Trophoblast cell (in vitro differentiated cells and primary cell): ENCODE measurements at regions not wholly inside any gene's neighbourhood (a gene's known extent, or its start where the extent isn't known, plus 50 kb on each side); places are given as distances from the start of the nearest gene placed in this dataset.

Source experiments
- DNase-seq, 2 donors: peaks; one replicate each; pipeline ENCODE4 v3.0.0-alpha.2; 2016
- H2AFZ ChIP-seq: 2 replicates; pipeline ENCODE4 v1.6.1; 2013; ENCODE audit warnings: low read length, moderate library complexity, mild to moderate bottlenecking; ENCODE audit not compliant: insufficient read depth, poor library complexity
- H2AK5ac ChIP-seq: 2 replicates; pipeline ENCODE4 v1.6.1; 2013; ENCODE audit warnings: mild to moderate bottlenecking, low read length
- H2BK120ac ChIP-seq: 2 replicates; pipeline ENCODE4 v1.6.1; 2013; ENCODE audit warnings: low read length, mild to moderate bottlenecking, moderate library complexity; ENCODE audit not compliant: insufficient read depth, poor library complexity
- H2BK12ac ChIP-seq: 2 replicates; pipeline ENCODE4 v1.6.1; 2013; ENCODE audit warnings: mild to moderate bottlenecking, low read length, moderate library complexity
- H2BK5ac ChIP-seq: 2 replicates; pipeline ENCODE4 v1.6.1; 2013; ENCODE audit warnings: low read length, low read depth, moderate library complexity, mild to moderate bottlenecking; ENCODE audit not compliant: poor library complexity
- H3K14ac ChIP-seq: 2 replicates; pipeline ENCODE4 v1.6.1; 2013; ENCODE audit warnings: mild to moderate bottlenecking, low read length
- H3K18ac ChIP-seq: 2 replicates; pipeline ENCODE4 v1.6.1; 2013; ENCODE audit warnings: mild to moderate bottlenecking, low read length
- H3K23ac ChIP-seq: 2 replicates; pipeline ENCODE4 v1.6.1; 2013; ENCODE audit warnings: low read length
- H3K27ac ChIP-seq: 2 replicates; pipeline ENCODE4 v1.5.1; 2013; ENCODE audit warnings: low read depth, mild to moderate bottlenecking, inconsistent platforms, low read length, moderate library complexity
- H3K27me3 ChIP-seq: 2 replicates; pipeline ENCODE4 v1.6.1; 2013; ENCODE audit warnings: inconsistent platforms, mild to moderate bottlenecking, low read length, moderate library complexity; ENCODE audit not compliant: insufficient read depth
- H3K36me3 ChIP-seq, 2 experiments: 1 replicate in 1 of 2; 2 replicates in 1 of 2; pipeline ENCODE4 v1.6.1; 2013; ENCODE audit warnings: low read length in 2 of 2, mild to moderate bottlenecking in 2 of 2, moderate library complexity in 1 of 2; ENCODE audit not compliant: insufficient read depth in 2 of 2, control insufficient read depth in 1 of 2
- H3K4ac ChIP-seq: 2 replicates; pipeline ENCODE4 v1.6.1; 2013; ENCODE audit warnings: low read depth, mild to moderate bottlenecking, low read length, moderate library complexity
- H3K4me1 ChIP-seq, 2 experiments: 1 replicate in 1 of 2; 2 replicates in 1 of 2; pipeline ENCODE4 v1.6.1; 2013; ENCODE audit warnings: low read length in 2 of 2, mild to moderate bottlenecking in 2 of 2, moderate library complexity in 1 of 2; ENCODE audit not compliant: insufficient read depth in 2 of 2, control insufficient read depth in 1 of 2
- H3K4me2 ChIP-seq: 2 replicates; pipeline ENCODE4 v1.6.1; 2013; ENCODE audit warnings: inconsistent platforms, mild to moderate bottlenecking, low read length, moderate library complexity
- H3K4me3 ChIP-seq: 2 replicates; pipeline ENCODE4 v1.5.1; 2013; ENCODE audit warnings: mild to moderate bottlenecking, low read depth, low read length, inconsistent platforms
- H3K79me1 ChIP-seq: one replicate; pipeline ENCODE4 v1.6.1; 2013; ENCODE audit warnings: low read length
- H3K79me2 ChIP-seq: 2 replicates; pipeline ENCODE4 v1.6.1; 2013; ENCODE audit warnings: low read length, mild to moderate bottlenecking; ENCODE audit not compliant: control insufficient read depth, insufficient read depth, poor library complexity
- H3K9ac ChIP-seq: 2 replicates; pipeline ENCODE4 v1.6.1; 2013; ENCODE audit warnings: mild to moderate bottlenecking, low read length
- H3K9me3 ChIP-seq: 2 replicates; pipeline ENCODE4 v1.6.1; 2013; ENCODE audit warnings: low read depth, mild to moderate bottlenecking, control low read depth, inconsistent platforms, low read length; ENCODE audit not compliant: insufficient read depth
- H4K12ac ChIP-seq: 2 replicates; pipeline ENCODE4 v1.6.1; 2013; ENCODE audit warnings: low read depth, mild to moderate bottlenecking, low read length, moderate library complexity
- H4K8ac ChIP-seq: 2 replicates; pipeline ENCODE4 v1.6.1; 2013; ENCODE audit warnings: low read depth, mild to moderate bottlenecking, low read length, moderate library complexity
- H4K91ac ChIP-seq: one replicate; pipeline ENCODE4 v1.6.1; 2013; ENCODE audit warnings: low read depth, mild to moderate bottlenecking, low read length, moderate library complexity
- WGBS: extraction: QIAGEN DNeasy Blood & Tissue Kit; methylation state at CpG from one replicate; pipeline ENCODE4 v1.1.7; 2013; ENCODE audit warnings: missing lambda C conversion rate; ENCODE audit not compliant: insufficient read length, insufficient coverage; ENCODE audit errors: extremely low coverage; 5-methylcytosine and 5-hydroxymethylcytosine counted together

GRCh38 chr1:5141750-5142149 is 487.3 kb downstream of the AJAP1 start:
- Histone ChIP-seq H3K4me2 (no peak overlapping the region), H3K27me3 (no peaks in the 10 kb centered on the region), H3K18ac (no peak overlapping the region), H3K79me1 (no peaks in the 10 kb centered on the region), H3K9me3 (no peaks in the 10 kb centered on the region), H2BK12ac (no peak overlapping the region), H4K8ac (no peak overlapping the region), H2BK5ac (no peak overlapping the region), H2AK5ac (no peak overlapping the region), H3K36me3 (no peaks in the 10 kb centered on the region), H3K79me2 (no peaks in the 10 kb centered on the region), H3K14ac (no peak overlapping the region), H3K4me3 (no peak overlapping the region), H3K9ac (no peak overlapping the region), H2BK120ac (no peak overlapping the region), H3K4ac (no peak overlapping the region), H4K91ac (no peak overlapping the region), H2AFZ (no peak overlapping the region), H3K27ac (no peak overlapping the region), H4K12ac (no peak overlapping the region), H3K4me1 (peaks cover 0 to 3% of the 10 kb centered on the region in 2 experiments), H3K23ac (no peak overlapping the region)
- no peak for DNase-seq
- no CpG with 5 or more reads among the region's 4 CpGs for WGBS

- Histone ChIP-seq H3K4me3 (no peak overlapping the region), H3K14ac (no peak overlapping the region), H2BK120ac (no peak overlapping the region), H3K4me2 (no peak overlapping the region), H3K23ac (no peak overlapping the region), H3K27ac (no peak overlapping the region), H2AK5ac (no peak overlapping the region), H3K79me2 (no peaks in the 10 kb centered on the region), H3K9ac (no peak overlapping the region), H3K18ac (no peak overlapping the region), H3K27me3 (no peaks in the 10 kb centered on the region), H3K36me3 (no peaks in the 10 kb centered on the region), H2BK12ac (no peak overlapping the region), H3K9me3 (no peaks in the 10 kb centered on the region), H4K12ac (no peak overlapping the region), H4K91ac (no peak overlapping the region), H3K4ac (no peak overlapping the region), H2AFZ (no peak overlapping the region), H3K4me1 (peaks cover 0 to under 1% of the 10 kb centered on the region in 2 experiments), H2BK5ac (no peak overlapping the region), H4K8ac (no peak overlapping the region), H3K79me1 (no peaks in the 10 kb centered on the region)
- DNase-seq: no peak
- WGBS: no CpG with 5 or more reads among the region's 1 CpG
Measured at GRCh38 chr1:5140962-5141361, 486.6 kb downstream of the AJAP1 start.

GRCh38 chr1:5140136-5140535 is 485.7 kb downstream of the AJAP1 start:
- no CpG with 5 or more reads among the region's 5 CpGs for WGBS

GRCh38 chr1:5129746-5130355 is 475.4 kb downstream of the AJAP1 start:
- DNase-seq: no peak
- Histone ChIP-seq H3K4me3 (no peak overlapping the region), H4K8ac (no peak overlapping the region), H3K4ac (no peak overlapping the region), H3K4me1 (no peaks in the 10 kb centered on the region), H3K14ac (no peak overlapping the region), H2AK5ac (no peak overlapping the region), H3K79me1 (no peaks in the 10 kb centered on the region), H3K79me2 (no peaks in the 10 kb centered on the region), H3K27me3 (no peaks in the 10 kb centered on the region), H4K12ac (no peak overlapping the region), H3K9me3 (no peaks in the 10 kb centered on the region), H2BK5ac (no peak overlapping the region), H3K18ac (no peak overlapping the region), H2BK120ac (no peak overlapping the region), H3K4me2 (no peak overlapping the region), H3K9ac (no peak overlapping the region), H3K27ac (no peak overlapping the region), H2BK12ac (no peak overlapping the region), H2AFZ (no peak overlapping the region), H3K36me3 (no peaks in the 10 kb centered on the region), H3K23ac (no peak overlapping the region), H4K91ac (no peak overlapping the region)
- WGBS: no CpG with 5 or more reads among the region's 1 CpG

More at GRCh38 chr1:5140136-5140535, 485.7 kb downstream of the AJAP1 start:
- H3K27me3 ChIP-seq: no peaks in the 10 kb centered on the region
- H3K4me1 ChIP-seq: no peaks in the 10 kb centered on the region
- H4K8ac ChIP-seq: no peak overlapping the region
- no peaks in the 10 kb centered on the region for H3K79me2 ChIP-seq
- H3K14ac ChIP-seq: no peak overlapping the region
- H2AFZ ChIP-seq: no peak overlapping the region
- H2BK12ac ChIP-seq: no peak overlapping the region
- H3K4me2 ChIP-seq: no peak overlapping the region
- H3K4ac ChIP-seq: no peak overlapping the region
- no peaks in the 10 kb centered on the region for H3K79me1 ChIP-seq
- no peak overlapping the region for H3K4me3 ChIP-seq
- H3K9me3 ChIP-seq: no peaks in the 10 kb centered on the region
- no peak overlapping the region for H2AK5ac ChIP-seq
- DNase-seq: no peak
- H3K27ac ChIP-seq: no peak overlapping the region
- H4K91ac ChIP-seq: no peak overlapping the region
- H2BK120ac ChIP-seq: no peak overlapping the region
- no peak overlapping the region for H4K12ac ChIP-seq
- H3K9ac ChIP-seq: no peak overlapping the region
- no peak overlapping the region for H2BK5ac ChIP-seq
- H3K18ac ChIP-seq: no peak overlapping the region
- no peak overlapping the region for H3K23ac ChIP-seq
- H3K36me3 ChIP-seq: no peaks in the 10 kb centered on the region
